ENCODE measurements at regions not wholly inside any gene's neighbourhood (a gene's known extent, or its start where the extent isn't known, plus 50 kb on each side); places are given as distances from the start of the nearest gene placed in this dataset.

- Histone ChIP-seq H3K4me3 (ENCODE audit: control extremely low read depth in 1 of 5, extremely low read depth in 1 of 5, insufficient read depth in 1 of 5, low read depth in 2 of 5, low read length in 4 of 5) (no peak overlapping the region), H3K9ac (ENCODE audit: low read length) (no peak overlapping the region), H3K27ac (ENCODE audit: low read length in 2 of 2) (no peak overlapping the region), H4K20me1 (ENCODE audit: control insufficient read depth, insufficient read depth, low read length, poor library complexity, severe bottlenecking) (no peaks in the 10 kb centered on the region), H3K27me3 (replicated peaks in 1 of 4; ENCODE audit: control extremely low read depth in 1 of 4, control insufficient read depth in 3 of 4, insufficient read depth in 4 of 4, low read length in 3 of 4) (no peaks in the 10 kb centered on the region), H3K4me1 (ENCODE audit: control insufficient read depth in 2 of 2, insufficient read depth in 2 of 2, low read length in 2 of 2) (no peaks in the 10 kb centered on the region), H2AFZ (ENCODE audit: insufficient read depth, low read depth, low read length, poor library complexity, severe bottlenecking) (no peak overlapping the region), H3K79me2 (ENCODE audit: control insufficient read depth, insufficient read depth, low read length) (no peaks in the 10 kb centered on the region), H3K4me2 (replicated peaks; ENCODE audit: low read depth, low read length, poor library complexity, severe bottlenecking) (no peak overlapping the region), H3K9me3 (ENCODE audit: control extremely low read depth in 1 of 3, control insufficient read depth in 2 of 3, insufficient read depth in 1 of 3, low read length in 2 of 3) (no peaks in the 10 kb centered on the region), H3K36me3 (replicated peaks in 1 of 2; ENCODE audit: control extremely low read depth in 1 of 2, control insufficient read depth in 1 of 2, extremely low read depth in 1 of 2, insufficient read depth in 2 of 2, low read length in 1 of 2) (no peaks in the 10 kb centered on the region)
- ATAC-seq (ENCODE audit: low read depth) (no peak), DNase-seq (no peak)
- intact Hi-C loops (cut with micrococcal nuclease), result no loop called here
- Mint-ChIP-seq H3K4me3 (no peak overlapping the region), H3K27me3 (peaks cover 12% of the 10 kb centered on the region), H3K4me1 (no peaks in the 10 kb centered on the region), H3K9me3 (ENCODE audit: insufficient read depth) (no peaks in the 10 kb centered on the region), H3K27ac (no peak overlapping the region)
- TF ChIP-seq CTCF (IDR thresholded peaks at IDR 0.05), result no peak
- TF ChIP-seq EZH2 (IDR thresholded peaks at IDR 0.05; ENCODE audit: borderline replicate concordance, insufficient read depth, low read depth, low read length, poor library complexity, severe bottlenecking), result no peak
- ChIA-PET CTCF (no interaction called here), POLR2A (no interaction called here)
- no CpG with 5 or more reads among the region's 3 CpGs for WGBS (ENCODE audit: insufficient coverage)
These were observed 142.4 kb downstream of the P2RY1 start for GRCh38 chr3:152977366-152977765.

- no peaks in the 10 kb centered on the region for H3K9me3 ChIP-seq (ENCODE audit: control extremely low read depth in 1 of 3, control insufficient read depth in 2 of 3, insufficient read depth in 1 of 3, low read length in 2 of 3)
- no peak overlapping the region for H3K9ac ChIP-seq (ENCODE audit: low read length)
- ChIA-PET POLR2A (no interaction called here), CTCF (no interaction called here)
- no peaks in the 10 kb centered on the region for H3K36me3 ChIP-seq (replicated peaks in 1 of 2; ENCODE audit: control extremely low read depth in 1 of 2, control insufficient read depth in 1 of 2, extremely low read depth in 1 of 2, insufficient read depth in 2 of 2, low read length in 1 of 2)
- no peaks in the 10 kb centered on the region for H4K20me1 ChIP-seq (ENCODE audit: control insufficient read depth, insufficient read depth, low read length, poor library complexity, severe bottlenecking)
- no peak overlapping the region for H3K4me3 ChIP-seq (ENCODE audit: control extremely low read depth in 1 of 5, extremely low read depth in 1 of 5, insufficient read depth in 1 of 5, low read depth in 2 of 5, low read length in 4 of 5)
- Mint-ChIP-seq H3K4me3 (no peak overlapping the region), H3K27me3 (peaks cover 12% of the 10 kb centered on the region), H3K27ac (no peak overlapping the region), H3K4me1 (no peaks in the 10 kb centered on the region), H3K9me3 (ENCODE audit: insufficient read depth) (no peaks in the 10 kb centered on the region)
- intact Hi-C loops (cut with micrococcal nuclease), result no loop called here
- no peak for TF ChIP-seq CTCF (IDR thresholded peaks at IDR 0.05)
- TF ChIP-seq EZH2 (IDR thresholded peaks at IDR 0.05; ENCODE audit: borderline replicate concordance, insufficient read depth, low read depth, low read length, poor library complexity, severe bottlenecking), result no peak
- DNase-seq (no peak), ATAC-seq (ENCODE audit: low read depth) (no peak)
- no peaks in the 10 kb centered on the region for H3K79me2 ChIP-seq (ENCODE audit: control insufficient read depth, insufficient read depth, low read length)
- no peak overlapping the region for H3K27ac ChIP-seq (ENCODE audit: low read length in 2 of 2)
- no peak overlapping the region for H3K4me2 ChIP-seq (replicated peaks; ENCODE audit: low read depth, low read length, poor library complexity, severe bottlenecking)
- H3K27me3 ChIP-seq (replicated peaks in 1 of 4; ENCODE audit: control extremely low read depth in 1 of 4, control insufficient read depth in 3 of 4, insufficient read depth in 4 of 4, low read length in 3 of 4), result no peaks in the 10 kb centered on the region
- WGBS (ENCODE audit: insufficient coverage), result 75% methylated on average over 1 of the region's 1 CpG
- no peak overlapping the region for H2AFZ ChIP-seq (ENCODE audit: insufficient read depth, low read depth, low read length, poor library complexity, severe bottlenecking)
- no peaks in the 10 kb centered on the region for H3K4me1 ChIP-seq (ENCODE audit: control insufficient read depth in 2 of 2, insufficient read depth in 2 of 2, low read length in 2 of 2)
These were observed 143.2 kb downstream of the P2RY1 start for GRCh38 chr3:152978152-152978551.
